ENCODE measurements at regions not wholly inside any gene's neighbourhood (a gene's known extent, or its start where the extent isn't known, plus 50 kb on each side); places are given as distances from the start of the nearest gene placed in this dataset.

DNA sequence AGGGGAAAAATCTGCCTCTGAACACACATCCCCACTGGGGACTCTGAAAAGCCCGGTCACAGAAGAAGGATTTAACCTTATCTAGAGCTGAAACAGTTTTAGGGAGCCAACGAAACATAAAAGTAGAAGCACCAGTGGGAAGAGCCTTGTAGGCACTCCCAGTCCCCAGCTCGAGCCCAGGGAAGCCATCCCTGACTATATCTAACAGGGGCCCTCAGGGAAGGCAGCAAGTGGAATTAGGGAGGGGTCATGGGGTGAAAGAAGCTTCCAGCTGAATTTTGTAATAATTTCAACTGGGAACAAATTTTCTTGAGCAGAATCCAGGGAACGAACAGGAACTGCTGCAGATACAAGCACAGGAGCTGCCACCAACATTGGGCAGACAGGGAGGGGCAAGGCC, 127.8 kb downstream of the BMP4 start:
- Histone ChIP-seq H3K27ac (ENCODE audit: insufficient read length, low read depth, low read length) (no peak overlapping the region), H2BK5ac (ENCODE audit: insufficient read length, low read length) (no peak overlapping the region), H3K14ac (ENCODE audit: insufficient read depth, low read length) (no peak overlapping the region), H3K79me1 (ENCODE audit: insufficient read depth, low read depth, low read length, poor library complexity, severe bottlenecking) (no peaks in the 10 kb centered on the region), H3K56ac (ENCODE audit: insufficient read length, low read depth, low read length) (no peak overlapping the region), H3K4me2 (ENCODE audit: insufficient read depth, insufficient read length, low read length) (no peak overlapping the region), H3T11ph (ENCODE audit: low read length) (no peak overlapping the region), H3K23me2 (ENCODE audit: insufficient read length, low read depth, low read length, poor library complexity, severe bottlenecking) (no peaks in the 10 kb centered on the region), H3K79me2 (ENCODE audit: insufficient read depth, low read length) (no peaks in the 10 kb centered on the region), H4K8ac (replicated peaks; ENCODE audit: insufficient read length, low read depth, low read length) (no peak overlapping the region), H4K20me1 (ENCODE audit: control insufficient read depth, insufficient read depth, insufficient read length) (no peaks in the 10 kb centered on the region), H4K91ac (ENCODE audit: insufficient read length, low read depth, low read length) (no peak overlapping the region), H4K5ac (ENCODE audit: insufficient read length, low read depth, low read length) (no peak overlapping the region), H3K4ac (ENCODE audit: low read depth, low read length) (no peak overlapping the region), H3K18ac (ENCODE audit: insufficient read length, low read depth, low read length) (no peak overlapping the region), H2BK15ac (ENCODE audit: low read depth, low read length) (no peak overlapping the region), H3K23ac (ENCODE audit: insufficient read length, low read depth, low read length) (no peak overlapping the region), H2BK20ac (ENCODE audit: low read depth, low read length, poor library complexity, severe bottlenecking) (no peak overlapping the region), H2AK5ac (ENCODE audit: insufficient read length, low read length) (no peak overlapping the region), H3K9me3 (ENCODE audit: control insufficient read depth, low read depth, low read length) (no peaks in the 10 kb centered on the region), H3K9ac (ENCODE audit: extremely low read depth, insufficient read length, low read length) (no peak overlapping the region), H3K4me1 (ENCODE audit: insufficient read depth, low read length) (no peaks in the 10 kb centered on the region), H3K27me3 (ENCODE audit: insufficient read depth, low read length) (no peaks in the 10 kb centered on the region), H2BK12ac (ENCODE audit: insufficient read length, low read depth, low read length) (no peak overlapping the region), H2AFZ (ENCODE audit: low read length) (no peak overlapping the region), H2BK120ac (ENCODE audit: low read depth, low read length, poor library complexity, severe bottlenecking) (no peak overlapping the region)
- no peak for DNase-seq
- WGBS (ENCODE audit: extremely low coverage, insufficient read length, low lambda C conversion rate) = no CpG with 5 or more reads among the region's 4 CpGs
- peaks cover 0 to 5% of the 10 kb centered on the region in 2 experiments; a peak in 1 of 5 replicates for H3K9me3 Mint-ChIP-seq
- TF ChIP-seq, protein P1, sequence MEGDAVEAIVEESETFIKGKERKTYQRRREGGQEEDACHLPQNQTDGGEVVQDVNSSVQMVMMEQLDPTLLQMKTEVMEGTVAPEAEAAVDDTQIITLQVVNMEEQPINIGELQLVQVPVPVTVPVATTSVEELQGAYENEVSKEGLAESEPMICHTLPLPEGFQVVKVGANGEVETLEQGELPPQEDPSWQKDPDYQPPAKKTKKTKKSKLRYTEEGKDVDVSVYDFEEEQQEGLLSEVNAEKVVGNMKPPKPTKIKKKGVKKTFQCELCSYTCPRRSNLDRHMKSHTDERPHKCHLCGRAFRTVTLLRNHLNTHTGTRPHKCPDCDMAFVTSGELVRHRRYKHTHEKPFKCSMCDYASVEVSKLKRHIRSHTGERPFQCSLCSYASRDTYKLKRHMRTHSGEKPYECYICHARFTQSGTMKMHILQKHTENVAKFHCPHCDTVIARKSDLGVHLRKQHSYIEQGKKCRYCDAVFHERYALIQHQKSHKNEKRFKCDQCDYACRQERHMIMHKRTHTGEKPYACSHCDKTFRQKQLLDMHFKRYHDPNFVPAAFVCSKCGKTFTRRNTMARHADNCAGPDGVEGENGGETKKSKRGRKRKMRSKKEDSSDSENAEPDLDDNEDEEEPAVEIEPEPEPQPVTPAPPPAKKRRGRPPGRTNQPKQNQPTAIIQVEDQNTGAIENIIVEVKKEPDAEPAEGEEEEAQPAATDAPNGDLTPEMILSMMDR (conservative IDR thresholded peaks at IDR 0.05) = no peak
- H3K27me3 Mint-ChIP-seq (ENCODE audit: low read depth) = no peaks in the 10 kb centered on the region
- no peak overlapping the region; a peak in 1 of 7 replicates for H3K27ac Mint-ChIP-seq
- H3K4me3 Mint-ChIP-seq = no peak overlapping the region
- no peaks in the 10 kb centered on the region; a peak in 1 of 7 replicates for H3K36me3 Mint-ChIP-seq (ENCODE audit: insufficient read depth in 1 of 3, low read depth in 3 of 3)
- H3K4me1 Mint-ChIP-seq = peaks cover 12 to 19% of the 10 kb centered on the region in 2 experiments
